IPS DF 19.7 (cell line): ENCODE measurements at regions not wholly inside any gene's neighbourhood (a gene's known extent, or its start where the extent isn't known, plus 50 kb on each side); places are given as distances from the start of the nearest gene placed in this dataset.

Source experiments
- DNase-seq: peaks from one replicate; pipeline ENCODE4 v3.0.0-alpha.2; 2013; ENCODE audit warnings: low read depth, low spot score

- DNase-seq: no peak
These were observed 594.6 kb downstream of the EFNB2 start for GRCh38 chr13:105940882-105941281.

- DNase-seq: no peak
These were observed 598.0 kb downstream of the EFNB2 start for GRCh38 chr13:105937451-105937850.

DNA sequence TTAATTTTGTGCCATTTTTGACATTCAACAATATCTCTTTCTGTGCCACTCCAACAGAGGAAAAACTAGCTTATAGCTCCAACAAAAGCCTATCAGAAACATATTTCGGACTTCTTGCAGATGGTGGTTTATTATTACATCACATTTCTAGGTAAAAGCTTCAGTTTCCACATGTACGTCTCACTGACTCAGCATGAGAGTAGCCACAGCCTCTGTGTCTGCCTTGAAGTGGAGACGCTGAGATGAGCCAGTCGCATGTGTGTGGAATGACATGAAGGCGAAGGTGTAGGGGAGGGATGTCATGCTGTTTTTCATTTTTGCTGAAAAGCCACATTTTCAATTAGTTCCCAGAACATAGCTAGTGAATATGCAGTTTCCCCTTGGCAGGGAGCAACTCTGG, 598.6 kb downstream of the EFNB2 start:
- no peak for DNase-seq

DNA sequence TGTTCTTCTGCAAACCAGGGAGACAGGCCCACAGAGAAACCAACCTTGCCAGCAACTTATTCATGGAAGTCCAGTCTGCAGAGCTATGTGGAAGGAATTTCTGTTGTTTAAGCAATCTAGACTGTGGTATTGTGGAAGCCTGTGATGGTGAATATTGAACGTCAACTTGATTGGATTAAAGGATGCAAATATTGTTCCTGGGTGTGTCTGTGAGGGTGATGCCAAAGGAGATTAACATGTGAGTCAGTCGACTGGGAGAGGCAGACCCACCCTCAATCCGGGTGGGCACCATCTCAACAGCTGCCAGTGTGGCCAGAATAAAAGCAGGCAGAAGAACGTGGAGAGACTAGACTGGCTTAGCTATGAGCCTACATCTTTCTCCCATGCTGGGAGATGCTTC, 606.0 kb downstream of the EFNB2 start:
- no peak for DNase-seq

GRCh38 chr13:105928901-105929300, 606.6 kb downstream of the EFNB2 start:
- DNase-seq: no peak

GRCh38 chr13:105928048-105928447, 607.4 kb downstream of the EFNB2 start:
- DNase-seq: no peak

GRCh38 chr13:105925496-105925895, 610.0 kb downstream of the EFNB2 start:
- no peak for DNase-seq

DNA sequence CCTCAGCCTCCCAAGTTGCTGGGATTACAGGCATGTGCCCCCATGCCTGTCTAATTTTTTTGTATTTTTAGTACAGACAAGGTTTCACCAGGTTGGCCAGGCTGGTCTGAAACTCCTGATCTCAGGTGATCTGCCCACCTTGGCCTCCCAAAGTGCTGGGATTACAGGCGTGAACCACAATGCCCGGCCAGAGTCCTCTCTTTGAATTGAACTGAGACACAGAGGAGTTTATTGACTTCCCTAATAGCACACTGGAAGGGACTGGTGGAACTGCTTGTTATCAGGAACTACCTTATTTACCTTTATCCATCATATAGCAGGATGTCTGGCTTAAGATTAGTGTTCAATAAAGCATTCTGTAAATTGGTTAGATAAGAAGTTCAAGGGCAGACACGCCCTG, 613.8 kb downstream of the EFNB2 start:
- DNase-seq: no peak

- no peak for DNase-seq
These were observed 615.1 kb downstream of the EFNB2 start for GRCh38 chr13:105920370-105920769.

DNA sequence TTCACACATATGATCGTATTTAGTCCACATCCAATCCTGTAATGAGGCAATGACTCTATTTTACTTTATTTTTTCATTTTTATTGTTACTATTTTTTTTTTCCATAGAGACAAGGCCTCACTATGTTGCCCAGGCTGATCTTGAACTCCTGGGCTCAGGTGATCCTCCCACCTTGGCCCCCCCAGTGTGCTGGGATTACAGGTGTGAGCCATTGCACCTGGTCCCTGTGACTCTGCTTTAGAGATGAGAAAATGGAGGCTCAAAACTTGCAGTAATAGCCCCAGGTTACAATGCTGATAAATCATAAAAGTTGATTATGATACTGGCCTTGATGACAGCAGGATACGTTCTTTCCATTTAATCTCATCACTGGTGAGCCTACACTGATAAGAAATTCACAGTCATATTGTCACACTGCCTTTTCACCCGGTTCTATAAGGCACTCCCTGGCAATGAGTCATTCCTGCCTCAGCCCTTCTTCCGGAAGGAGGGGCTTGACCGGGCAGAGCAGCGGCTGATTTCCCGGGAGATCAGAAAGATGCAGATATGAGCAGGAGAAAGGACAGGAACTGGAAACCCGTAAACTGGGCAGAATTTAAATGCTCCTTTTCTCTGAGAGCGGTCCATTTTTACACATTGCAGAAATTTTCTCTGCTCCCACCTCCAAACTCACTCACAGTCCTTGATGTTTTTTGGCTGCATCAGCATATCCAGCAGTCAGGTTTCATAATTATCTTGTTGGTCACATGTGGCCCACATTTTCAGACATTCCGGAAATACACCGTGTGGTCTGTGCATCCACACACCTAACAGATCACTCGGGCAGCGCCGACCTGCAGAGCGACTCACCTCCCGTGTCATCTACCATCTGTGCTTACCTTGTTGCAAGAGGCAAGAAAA, 616.4 kb downstream of the EFNB2 start:
- DNase-seq: no peak

DNA sequence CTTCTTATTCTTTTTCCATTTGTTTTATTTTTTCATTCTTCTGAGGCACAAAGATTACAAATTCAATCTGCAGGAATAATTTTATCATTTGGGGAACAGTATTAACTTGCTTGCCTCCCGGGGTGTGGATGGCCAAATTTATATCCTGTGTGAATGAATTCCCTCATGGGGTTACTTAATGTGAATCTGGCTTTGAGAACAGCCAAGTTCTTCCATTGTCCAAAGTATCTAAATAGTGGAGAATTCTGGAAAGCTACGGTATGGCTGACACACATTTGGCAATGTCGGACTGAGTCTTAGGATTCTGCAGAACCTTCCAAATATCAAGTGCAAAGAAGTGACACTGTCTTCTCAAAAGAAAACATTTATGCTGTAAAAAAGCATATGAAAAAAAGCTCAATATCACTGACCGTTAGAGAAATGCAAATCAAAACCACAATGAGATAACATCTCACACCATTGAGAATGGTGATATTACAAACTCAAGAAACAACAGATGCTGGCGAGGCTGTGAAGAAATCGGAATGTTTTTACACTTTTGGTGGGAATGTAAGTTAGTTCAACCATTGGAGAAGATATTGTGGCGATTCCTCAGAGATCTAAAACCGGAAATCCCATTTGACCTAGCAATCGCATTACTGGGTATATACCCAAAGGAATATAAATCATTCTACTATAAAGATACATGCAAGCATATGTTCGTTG, 620.2 kb downstream of the EFNB2 start:
- no peak for DNase-seq

- no peak for DNase-seq
These were observed 621.0 kb downstream of the EFNB2 start for GRCh38 chr13:105914291-105915036.

- no peak for DNase-seq
These were observed 626.9 kb downstream of the EFNB2 start for GRCh38 chr13:105908586-105908985.

- no peak for DNase-seq
These were observed 628.0 kb downstream of the EFNB2 start for GRCh38 chr13:105907319-105908019.

DNA sequence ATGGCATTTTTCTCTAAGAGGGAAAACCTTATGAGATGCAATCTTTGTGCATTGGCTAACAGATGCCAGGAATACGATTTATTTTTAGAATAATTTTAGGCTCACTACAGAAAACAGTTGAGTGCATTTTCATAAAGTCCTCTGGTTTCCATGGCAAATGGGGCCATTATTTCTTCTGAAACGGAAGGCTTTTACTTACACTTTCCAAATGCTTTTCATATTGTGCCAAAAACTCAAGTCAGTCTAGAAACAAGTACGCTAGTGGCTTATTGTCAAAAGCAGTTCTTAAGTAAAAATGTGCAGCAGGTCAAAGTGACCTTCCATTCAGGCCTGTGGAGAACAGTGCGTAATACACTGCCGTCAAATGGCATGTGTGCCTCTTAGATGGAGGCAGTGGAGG, 628.7 kb downstream of the EFNB2 start:
- DNase-seq: no peak

- DNase-seq: no peak
These were observed 631.3 kb downstream of the EFNB2 start for GRCh38 chr13:105904034-105904742.

- no peak for DNase-seq
These were observed 633.1 kb downstream of the EFNB2 start for GRCh38 chr13:105902396-105902795.

DNA sequence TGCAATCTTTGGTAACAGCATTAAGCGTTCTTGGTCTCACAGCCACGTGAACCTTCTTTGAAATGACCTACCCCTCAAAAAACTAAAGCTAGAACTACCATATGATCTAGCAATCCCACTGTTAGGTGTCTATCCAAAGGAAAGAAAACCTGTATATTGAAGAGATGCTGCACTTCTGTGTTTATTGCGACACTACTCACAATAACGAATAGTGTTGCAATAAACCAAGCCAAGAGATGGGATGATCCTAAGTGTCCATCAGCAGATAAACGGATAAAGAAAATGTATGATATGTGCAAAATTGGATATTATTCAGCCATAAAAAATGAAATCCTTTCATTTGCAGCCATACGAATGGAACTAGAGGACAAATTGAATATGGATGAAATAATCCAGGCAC, 637.9 kb downstream of the EFNB2 start:
- no peak for DNase-seq

GRCh38 chr13:105894697-105895096, 640.8 kb downstream of the EFNB2 start:
- no peak for DNase-seq

DNA sequence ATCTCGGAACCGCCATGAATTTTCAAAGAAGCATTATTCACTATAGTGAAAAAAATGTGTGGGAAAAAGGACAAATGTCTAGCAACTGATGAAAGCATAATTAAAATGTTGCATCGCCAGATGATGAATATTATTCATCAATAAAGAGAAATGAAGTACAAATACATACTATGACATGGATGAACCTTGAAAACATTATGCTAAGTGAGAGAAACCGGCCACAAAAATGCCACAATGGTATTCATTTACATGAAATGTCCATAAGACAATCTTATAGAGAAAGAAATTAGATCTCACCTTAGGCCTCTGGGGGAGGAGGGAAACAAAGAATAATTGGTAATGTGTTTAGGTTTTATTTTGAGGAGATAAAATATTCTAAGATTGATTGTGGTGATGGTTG, 645.0 kb downstream of the EFNB2 start:
- DNase-seq: no peak

DNA sequence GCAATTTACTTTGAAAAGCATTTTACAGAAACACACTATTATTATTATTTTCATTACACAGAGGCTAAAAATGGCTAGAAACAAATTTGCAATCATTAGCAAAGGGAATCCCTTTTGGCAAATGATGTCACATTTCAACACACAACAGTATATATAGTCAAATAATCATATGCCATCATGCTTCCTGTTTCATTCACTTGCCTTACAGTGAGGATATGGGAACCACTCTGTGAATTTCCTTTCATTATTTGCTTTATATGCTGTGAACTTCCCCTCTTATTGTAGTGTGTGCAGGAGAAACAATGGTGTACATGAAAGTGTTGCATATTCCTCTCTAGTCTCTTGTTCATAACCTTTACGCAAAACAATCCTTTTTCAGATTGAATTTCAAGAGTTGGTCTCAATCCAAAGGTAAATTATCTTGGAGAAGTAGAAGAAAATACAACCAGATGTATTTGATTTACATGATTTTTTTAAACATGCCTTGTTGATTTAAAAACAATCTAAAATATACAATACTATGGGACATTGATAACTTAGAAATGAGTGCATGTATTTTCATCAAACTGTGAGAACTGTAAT, 657.3 kb downstream of the EFNB2 start:
- DNase-seq: no peak
